HL-60 (cell line): ENCODE measurements at regions not wholly inside any gene's neighbourhood (a gene's known extent, or its start where the extent isn't known, plus 50 kb on each side); places are given as distances from the start of the nearest gene placed in this dataset.

Experiments used
- CTCF ChIP-seq: IDR thresholded peaks from one replicate; pipeline ENCODE4 v1.5.1; 2011; ENCODE audit warnings: low read length, control low read depth, inconsistent platforms; ENCODE audit not compliant: insufficient read depth
- GABPA ChIP-seq: IDR thresholded peaks from 2 replicates; pipeline ENCODE4 v1.6.1; 2012; ENCODE audit warnings: low read depth
- POLR2AphosphoS5 ChIP-seq: IDR thresholded peaks from 2 replicates; pipeline ENCODE4 v1.6.1; 2012; ENCODE audit warnings: low read depth

GRCh38 chr4:159428975-159429692, 326.3 kb downstream of the RAPGEF2 start:
- TF ChIP-seq CTCF (no peak), POLR2AphosphoS5 (no peak), GABPA (no peak)
